ENCODE measurements at regions not wholly inside any gene's neighbourhood (a gene's known extent, or its start where the extent isn't known, plus 50 kb on each side); places are given as distances from the start of the nearest gene placed in this dataset.

DNA sequence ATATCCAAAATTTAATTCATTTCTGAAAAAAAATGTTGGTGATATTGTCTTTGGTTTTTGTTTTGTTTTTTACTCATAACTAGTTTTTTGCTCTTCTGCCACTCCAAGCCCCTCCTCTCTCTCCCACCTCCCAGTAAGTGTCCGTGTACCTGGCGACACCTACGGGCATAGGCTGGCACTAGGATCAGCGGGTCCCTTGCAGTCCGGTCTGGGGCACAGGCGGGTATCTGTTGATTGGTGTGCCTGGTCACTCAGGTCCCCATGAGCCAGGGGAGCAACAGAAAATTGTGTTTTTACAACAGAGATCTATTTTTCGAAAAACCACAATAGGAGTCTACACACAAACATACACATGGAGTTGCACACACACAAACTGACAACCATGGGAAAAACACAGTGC is 104.8 kb downstream of the ZIC5 start:
- Histone ChIP-seq H3K4me1 (no peaks in the 10 kb centered on the region), H3K27ac (no peak overlapping the region), H3K4me3 (no peak overlapping the region), H3K9me3 (no peaks in the 10 kb centered on the region), H3K27me3 (no peaks in the 10 kb centered on the region), H3K36me3 (no peaks in the 10 kb centered on the region)
- TF ChIP-seq POLR2A (IDR thresholded peaks at IDR 0.05) = no peak
- TF ChIP-seq, protein P1, sequence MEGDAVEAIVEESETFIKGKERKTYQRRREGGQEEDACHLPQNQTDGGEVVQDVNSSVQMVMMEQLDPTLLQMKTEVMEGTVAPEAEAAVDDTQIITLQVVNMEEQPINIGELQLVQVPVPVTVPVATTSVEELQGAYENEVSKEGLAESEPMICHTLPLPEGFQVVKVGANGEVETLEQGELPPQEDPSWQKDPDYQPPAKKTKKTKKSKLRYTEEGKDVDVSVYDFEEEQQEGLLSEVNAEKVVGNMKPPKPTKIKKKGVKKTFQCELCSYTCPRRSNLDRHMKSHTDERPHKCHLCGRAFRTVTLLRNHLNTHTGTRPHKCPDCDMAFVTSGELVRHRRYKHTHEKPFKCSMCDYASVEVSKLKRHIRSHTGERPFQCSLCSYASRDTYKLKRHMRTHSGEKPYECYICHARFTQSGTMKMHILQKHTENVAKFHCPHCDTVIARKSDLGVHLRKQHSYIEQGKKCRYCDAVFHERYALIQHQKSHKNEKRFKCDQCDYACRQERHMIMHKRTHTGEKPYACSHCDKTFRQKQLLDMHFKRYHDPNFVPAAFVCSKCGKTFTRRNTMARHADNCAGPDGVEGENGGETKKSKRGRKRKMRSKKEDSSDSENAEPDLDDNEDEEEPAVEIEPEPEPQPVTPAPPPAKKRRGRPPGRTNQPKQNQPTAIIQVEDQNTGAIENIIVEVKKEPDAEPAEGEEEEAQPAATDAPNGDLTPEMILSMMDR (IDR thresholded peaks at IDR 0.05) = no peak
- intact Hi-C loops (cut with DNase I) = no loop called here
- no peak for DNase-seq
- WGBS, 2 donors = 90 to 99% methylated on average over 7 of the region's 7 CpGs

DNA sequence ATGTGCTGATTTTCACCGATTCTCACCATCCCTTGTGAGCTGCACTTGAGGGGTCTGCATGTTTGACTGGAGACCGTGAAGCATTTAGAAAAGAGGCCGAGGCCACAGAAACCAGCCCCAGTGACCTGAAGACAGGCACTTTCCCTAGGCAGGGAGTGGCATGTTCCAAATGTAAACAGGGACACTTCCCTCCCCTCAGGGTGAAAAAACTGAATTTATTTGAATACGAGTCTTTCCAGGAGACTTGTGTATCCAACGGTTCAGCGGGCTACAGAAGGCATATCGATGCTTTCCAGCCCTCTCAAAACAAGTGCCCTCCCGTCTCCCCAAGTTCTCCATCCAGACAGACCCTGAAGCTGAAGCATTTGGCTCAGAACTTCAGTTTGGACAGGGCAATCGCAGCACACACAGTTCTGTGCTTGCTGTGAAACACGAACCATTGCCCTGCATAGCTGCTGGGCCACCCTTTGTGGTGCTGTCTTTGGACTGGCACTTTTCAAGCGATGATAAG is 106.1 kb downstream of the ZIC5 start:
- no peaks in the 10 kb centered on the region for H3K4me1 ChIP-seq
- no peak overlapping the region for H3K4me3 ChIP-seq
- no peak for TF ChIP-seq POLR2A (IDR thresholded peaks at IDR 0.05)
- TF ChIP-seq, protein P1 (IDR thresholded peaks at IDR 0.05) = no peak
- no peaks in the 10 kb centered on the region for H3K27me3 ChIP-seq
- no peaks in the 10 kb centered on the region for H3K9me3 ChIP-seq
- no peaks in the 10 kb centered on the region for H3K36me3 ChIP-seq
- intact Hi-C loops (cut with DNase I) = no loop called here
- no peak overlapping the region for H3K27ac ChIP-seq
- no peak for DNase-seq
- 80 to 86% methylated on average over 8 to 11 of the region's 11 CpGs for WGBS, 2 donors

DNA sequence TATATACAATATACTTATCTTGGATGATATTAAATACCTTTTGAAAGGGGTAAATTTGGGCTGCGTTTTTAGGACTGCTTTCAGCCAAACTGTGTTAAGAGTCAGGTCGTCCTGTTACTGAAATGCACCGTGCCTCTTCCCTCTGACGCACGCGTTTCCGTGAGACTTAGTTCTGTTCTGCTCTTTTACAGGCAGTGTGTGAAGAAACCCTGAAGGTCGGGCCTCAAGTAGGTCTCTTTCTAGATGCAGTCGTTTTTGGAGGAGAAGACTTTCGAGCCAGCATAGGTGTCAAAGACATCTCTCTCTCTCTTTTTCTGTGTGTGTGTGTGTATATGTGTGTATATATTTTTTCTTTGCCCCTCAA is 107.0 kb downstream of the ZIC5 start:
- no peaks in the 10 kb centered on the region for H3K27me3 ChIP-seq
- H3K4me1 ChIP-seq = no peaks in the 10 kb centered on the region
- H3K4me3 ChIP-seq = no peak overlapping the region
- intact Hi-C loops (cut with DNase I) = no loop called here
- no peak overlapping the region for H3K27ac ChIP-seq
- H3K9me3 ChIP-seq = no peaks in the 10 kb centered on the region
- TF ChIP-seq, protein P1 (IDR thresholded peaks at IDR 0.05) = no peak
- no peak for TF ChIP-seq POLR2A (IDR thresholded peaks at IDR 0.05)
- 81% methylated on average over 10 of the region's 10 CpGs for WGBS, 2 donors
- H3K36me3 ChIP-seq = no peaks in the 10 kb centered on the region
- DNase-seq = no peak

DNA sequence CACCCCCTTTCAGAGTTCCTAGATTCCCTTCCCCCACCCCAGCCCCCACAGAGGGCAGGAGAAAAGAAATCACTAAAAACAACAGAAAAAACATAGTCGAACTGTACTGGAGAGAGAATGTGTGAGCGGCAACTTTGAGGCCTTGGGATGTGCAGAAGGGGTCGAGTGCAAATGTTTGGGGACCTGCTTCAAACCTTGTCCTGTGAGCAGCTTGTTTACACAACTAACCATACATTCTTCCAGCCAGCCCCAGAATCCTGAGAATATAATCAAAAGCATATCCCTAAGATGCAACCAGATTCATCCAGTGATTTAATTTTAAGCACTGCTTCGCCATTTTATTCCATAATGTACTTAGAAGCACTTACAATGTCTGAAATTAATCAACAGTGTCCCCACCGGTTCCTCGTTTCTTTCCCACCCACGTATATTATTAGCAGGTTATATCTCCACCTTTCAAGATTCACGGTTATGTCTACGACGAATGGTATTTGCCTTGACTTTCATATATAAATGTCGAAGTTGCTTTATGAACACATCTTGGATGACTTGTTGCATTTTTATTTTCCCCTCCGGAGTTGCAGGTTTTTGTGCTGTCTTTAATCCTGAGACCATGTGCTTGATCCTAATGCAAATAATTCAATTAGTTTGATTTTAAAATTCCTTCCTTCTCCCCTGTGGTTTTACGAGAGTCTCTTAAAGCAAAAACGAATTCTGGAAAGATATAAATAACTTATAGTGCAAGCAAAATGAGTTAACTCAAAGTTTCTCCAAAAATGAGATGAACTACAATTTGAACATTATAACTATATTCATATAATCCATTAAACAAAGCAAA is 107.6 kb downstream of the ZIC5 start:
- H3K4me1 ChIP-seq = no peaks in the 10 kb centered on the region
- TF ChIP-seq, protein P1 (IDR thresholded peaks at IDR 0.05) = no peak
- TF ChIP-seq POLR2A (IDR thresholded peaks at IDR 0.05) = no peak

DNA sequence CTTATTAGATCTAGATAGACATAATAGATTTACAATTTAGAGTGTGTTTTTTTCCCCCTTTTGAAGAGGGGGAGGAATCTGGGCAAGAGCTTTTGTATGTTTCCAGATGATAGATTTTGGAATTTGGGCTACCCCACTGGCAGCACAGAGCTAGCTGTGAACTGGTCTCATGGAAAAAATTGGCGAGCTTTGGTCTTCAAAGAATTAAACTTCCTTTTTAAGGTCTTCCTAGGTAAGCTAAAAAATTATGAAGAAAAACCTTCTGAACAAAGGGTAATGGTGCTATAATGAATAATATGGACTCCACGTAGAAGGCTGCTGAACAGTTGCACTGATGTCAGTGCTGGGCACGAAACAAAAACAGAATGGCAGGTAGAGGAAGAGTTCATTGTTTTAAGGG is 109.3 kb downstream of the ZIC5 start:
- Histone ChIP-seq H3K36me3 (no peaks in the 10 kb centered on the region), H3K27me3 (no peaks in the 10 kb centered on the region), H3K27ac (no peak overlapping the region), H3K4me3 (no peak overlapping the region), H3K9me3 (no peaks in the 10 kb centered on the region), H3K4me1 (no peaks in the 10 kb centered on the region)
- WGBS, 2 donors = 88 to 93% methylated on average over 3 of the region's 3 CpGs
- no peak for DNase-seq
- intact Hi-C loops (cut with DNase I) = no loop called here
- TF ChIP-seq, protein P1 (IDR thresholded peaks at IDR 0.05) = no peak
- TF ChIP-seq POLR2A (IDR thresholded peaks at IDR 0.05) = no peak

More for the DNA sequence above, 107.6 kb downstream of the ZIC5 start:
- no peak for DNase-seq
- Histone ChIP-seq H3K9me3 (no peaks in the 10 kb centered on the region), H3K4me3 (no peak overlapping the region), H3K27ac (no peak overlapping the region), H3K27me3 (no peaks in the 10 kb centered on the region), H3K36me3 (no peaks in the 10 kb centered on the region)
- intact Hi-C loops (cut with DNase I) = no loop called here
- WGBS, 2 donors = 85 to 86% methylated on average over 14 of the region's 14 CpGs
